Trophoblast cell (in vitro differentiated cells and primary cell): ENCODE measurements at regions not wholly inside any gene's neighbourhood (a gene's known extent, or its start where the extent isn't known, plus 50 kb on each side); places are given as distances from the start of the nearest gene placed in this dataset.

Experiments
- DNase-seq, 2 donors: peaks; one replicate each; pipeline ENCODE4 v3.0.0-alpha.2; 2016
- H2AFZ ChIP-seq: 2 replicates; pipeline ENCODE4 v1.6.1; 2013; ENCODE audit warnings: low read length, moderate library complexity, mild to moderate bottlenecking; ENCODE audit not compliant: insufficient read depth, poor library complexity
- H2AK5ac ChIP-seq: 2 replicates; pipeline ENCODE4 v1.6.1; 2013; ENCODE audit warnings: mild to moderate bottlenecking, low read length
- H2BK120ac ChIP-seq: 2 replicates; pipeline ENCODE4 v1.6.1; 2013; ENCODE audit warnings: low read length, mild to moderate bottlenecking, moderate library complexity; ENCODE audit not compliant: insufficient read depth, poor library complexity
- H2BK12ac ChIP-seq: 2 replicates; pipeline ENCODE4 v1.6.1; 2013; ENCODE audit warnings: mild to moderate bottlenecking, low read length, moderate library complexity
- H2BK5ac ChIP-seq: 2 replicates; pipeline ENCODE4 v1.6.1; 2013; ENCODE audit warnings: low read length, low read depth, moderate library complexity, mild to moderate bottlenecking; ENCODE audit not compliant: poor library complexity
- H3K14ac ChIP-seq: 2 replicates; pipeline ENCODE4 v1.6.1; 2013; ENCODE audit warnings: mild to moderate bottlenecking, low read length
- H3K18ac ChIP-seq: 2 replicates; pipeline ENCODE4 v1.6.1; 2013; ENCODE audit warnings: mild to moderate bottlenecking, low read length
- H3K23ac ChIP-seq: 2 replicates; pipeline ENCODE4 v1.6.1; 2013; ENCODE audit warnings: low read length
- H3K27ac ChIP-seq: 2 replicates; pipeline ENCODE4 v1.5.1; 2013; ENCODE audit warnings: low read depth, mild to moderate bottlenecking, inconsistent platforms, low read length, moderate library complexity
- H3K27me3 ChIP-seq: 2 replicates; pipeline ENCODE4 v1.6.1; 2013; ENCODE audit warnings: inconsistent platforms, mild to moderate bottlenecking, low read length, moderate library complexity; ENCODE audit not compliant: insufficient read depth
- H3K36me3 ChIP-seq, 2 experiments: 1 replicate in 1 of 2; 2 replicates in 1 of 2; pipeline ENCODE4 v1.6.1; 2013; ENCODE audit warnings: low read length in 2 of 2, mild to moderate bottlenecking in 2 of 2, moderate library complexity in 1 of 2; ENCODE audit not compliant: insufficient read depth in 2 of 2, control insufficient read depth in 1 of 2
- H3K4ac ChIP-seq: 2 replicates; pipeline ENCODE4 v1.6.1; 2013; ENCODE audit warnings: low read depth, mild to moderate bottlenecking, low read length, moderate library complexity
- H3K4me1 ChIP-seq, 2 experiments: 1 replicate in 1 of 2; 2 replicates in 1 of 2; pipeline ENCODE4 v1.6.1; 2013; ENCODE audit warnings: low read length in 2 of 2, mild to moderate bottlenecking in 2 of 2, moderate library complexity in 1 of 2; ENCODE audit not compliant: insufficient read depth in 2 of 2, control insufficient read depth in 1 of 2
- H3K4me2 ChIP-seq: 2 replicates; pipeline ENCODE4 v1.6.1; 2013; ENCODE audit warnings: inconsistent platforms, mild to moderate bottlenecking, low read length, moderate library complexity
- H3K4me3 ChIP-seq: 2 replicates; pipeline ENCODE4 v1.5.1; 2013; ENCODE audit warnings: mild to moderate bottlenecking, low read depth, low read length, inconsistent platforms
- H3K79me1 ChIP-seq: one replicate; pipeline ENCODE4 v1.6.1; 2013; ENCODE audit warnings: low read length
- H3K79me2 ChIP-seq: 2 replicates; pipeline ENCODE4 v1.6.1; 2013; ENCODE audit warnings: low read length, mild to moderate bottlenecking; ENCODE audit not compliant: control insufficient read depth, insufficient read depth, poor library complexity
- H3K9ac ChIP-seq: 2 replicates; pipeline ENCODE4 v1.6.1; 2013; ENCODE audit warnings: mild to moderate bottlenecking, low read length
- H3K9me3 ChIP-seq: 2 replicates; pipeline ENCODE4 v1.6.1; 2013; ENCODE audit warnings: low read depth, mild to moderate bottlenecking, control low read depth, inconsistent platforms, low read length; ENCODE audit not compliant: insufficient read depth
- H4K12ac ChIP-seq: 2 replicates; pipeline ENCODE4 v1.6.1; 2013; ENCODE audit warnings: low read depth, mild to moderate bottlenecking, low read length, moderate library complexity
- H4K8ac ChIP-seq: 2 replicates; pipeline ENCODE4 v1.6.1; 2013; ENCODE audit warnings: low read depth, mild to moderate bottlenecking, low read length, moderate library complexity
- H4K91ac ChIP-seq: one replicate; pipeline ENCODE4 v1.6.1; 2013; ENCODE audit warnings: low read depth, mild to moderate bottlenecking, low read length, moderate library complexity
- WGBS: extraction: QIAGEN DNeasy Blood & Tissue Kit; methylation state at CpG from one replicate; pipeline ENCODE4 v1.1.7; 2013; ENCODE audit warnings: missing lambda C conversion rate; ENCODE audit not compliant: insufficient read length, insufficient coverage; ENCODE audit errors: extremely low coverage; 5-methylcytosine and 5-hydroxymethylcytosine counted together

DNA sequence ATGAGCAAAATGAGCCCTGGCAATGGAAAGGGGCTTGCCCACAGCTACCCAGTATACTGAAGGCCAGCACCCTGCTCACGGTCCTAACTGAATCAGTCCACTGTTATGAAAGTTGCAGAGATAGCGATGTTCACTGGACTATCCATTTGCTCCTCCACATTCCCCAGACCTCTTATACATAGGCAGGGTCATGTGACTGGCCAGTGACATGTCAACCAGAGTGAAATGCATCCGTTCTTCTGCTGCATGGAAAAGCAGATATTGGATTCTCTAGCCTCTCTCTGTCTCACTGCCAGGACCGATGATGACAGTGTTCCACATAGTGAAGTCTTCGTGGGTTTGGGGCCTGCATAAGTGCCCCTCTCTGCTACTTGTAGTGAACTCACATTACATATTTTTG lies 503.4 kb downstream of the RPS24 start:
- H3K4ac ChIP-seq, result no peak overlapping the region

DNA sequence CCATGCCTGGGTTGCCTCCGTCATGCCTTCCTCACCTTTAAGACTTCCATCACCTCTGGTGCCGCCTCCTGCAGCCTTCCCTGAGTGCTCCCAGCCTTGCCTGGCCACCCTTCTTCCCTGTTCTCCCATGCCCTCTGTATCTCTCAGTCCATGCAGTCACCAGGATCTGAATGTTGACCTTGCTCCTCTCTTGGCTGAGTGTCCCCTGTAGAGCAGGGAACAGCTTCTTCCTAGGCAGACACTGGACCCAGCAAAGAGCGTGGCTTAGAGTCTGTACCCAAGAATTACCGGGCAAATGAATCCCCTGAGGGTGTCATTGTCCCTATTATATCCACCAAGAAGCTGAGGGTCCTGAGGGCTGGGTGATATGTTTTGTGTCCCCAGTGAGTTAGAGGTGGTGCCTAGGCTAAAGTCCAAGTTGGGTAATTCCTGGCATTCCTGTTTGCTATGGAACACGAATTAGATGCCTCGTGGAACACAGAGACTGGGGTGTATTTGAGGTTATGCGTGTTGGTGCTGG lies 505.6 kb downstream of the RPS24 start:
- no peak overlapping the region for H2AFZ ChIP-seq
- H3K27me3 ChIP-seq, result no peaks in the 10 kb centered on the region
- no peaks in the 10 kb centered on the region for H3K79me2 ChIP-seq
- no peaks in the 10 kb centered on the region for H3K79me1 ChIP-seq
- no peak overlapping the region for H4K91ac ChIP-seq
- no peak overlapping the region for H3K14ac ChIP-seq
- H3K4me2 ChIP-seq, result no peak overlapping the region
- no peak overlapping the region for H2BK120ac ChIP-seq
- no peaks in the 10 kb centered on the region for H3K36me3 ChIP-seq
- peaks cover 3 to 5% of the 10 kb centered on the region in 2 experiments for H3K4me1 ChIP-seq
- no peak overlapping the region for H4K8ac ChIP-seq
- WGBS, result no CpG with 5 or more reads among the region's 7 CpGs
- H4K12ac ChIP-seq, result no peak overlapping the region
- H3K23ac ChIP-seq, result no peak overlapping the region
- no peak overlapping the region for H3K4ac ChIP-seq
- no peak overlapping the region for H3K4me3 ChIP-seq
- H2BK5ac ChIP-seq, result no peak overlapping the region
- no peak for DNase-seq
- no peak overlapping the region for H3K27ac ChIP-seq
- H3K18ac ChIP-seq, result no peak overlapping the region
- H3K9ac ChIP-seq, result no peak overlapping the region
- no peaks in the 10 kb centered on the region for H3K9me3 ChIP-seq
- H2BK12ac ChIP-seq, result no peak overlapping the region
- H2AK5ac ChIP-seq, result no peak overlapping the region

More for the DNA sequence above, 503.4 kb downstream of the RPS24 start:
- no peak overlapping the region for H4K91ac ChIP-seq
- H3K27ac ChIP-seq, result no peak overlapping the region
- no peak overlapping the region for H3K14ac ChIP-seq
- H4K8ac ChIP-seq, result no peak overlapping the region
- no peak overlapping the region for H4K12ac ChIP-seq
- H3K4me1 ChIP-seq, result no peaks in the 10 kb centered on the region
- no peaks in the 10 kb centered on the region for H3K9me3 ChIP-seq
- H2AFZ ChIP-seq, result no peak overlapping the region
- no peaks in the 10 kb centered on the region for H3K79me1 ChIP-seq
- no peaks in the 10 kb centered on the region for H3K79me2 ChIP-seq
- H3K36me3 ChIP-seq, result no peaks in the 10 kb centered on the region
- no peak overlapping the region for H2BK5ac ChIP-seq
- H3K23ac ChIP-seq, result no peak overlapping the region
- no peak overlapping the region for H2AK5ac ChIP-seq
- H3K4me3 ChIP-seq, result no peak overlapping the region
- no peaks in the 10 kb centered on the region for H3K27me3 ChIP-seq
- no peak overlapping the region for H3K9ac ChIP-seq
- no peak overlapping the region for H2BK120ac ChIP-seq
- DNase-seq, result no peak
- H3K18ac ChIP-seq, result no peak overlapping the region
- no peak overlapping the region for H2BK12ac ChIP-seq
- no peak overlapping the region for H3K4me2 ChIP-seq
- no CpG with 5 or more reads among the region's 5 CpGs for WGBS

DNA sequence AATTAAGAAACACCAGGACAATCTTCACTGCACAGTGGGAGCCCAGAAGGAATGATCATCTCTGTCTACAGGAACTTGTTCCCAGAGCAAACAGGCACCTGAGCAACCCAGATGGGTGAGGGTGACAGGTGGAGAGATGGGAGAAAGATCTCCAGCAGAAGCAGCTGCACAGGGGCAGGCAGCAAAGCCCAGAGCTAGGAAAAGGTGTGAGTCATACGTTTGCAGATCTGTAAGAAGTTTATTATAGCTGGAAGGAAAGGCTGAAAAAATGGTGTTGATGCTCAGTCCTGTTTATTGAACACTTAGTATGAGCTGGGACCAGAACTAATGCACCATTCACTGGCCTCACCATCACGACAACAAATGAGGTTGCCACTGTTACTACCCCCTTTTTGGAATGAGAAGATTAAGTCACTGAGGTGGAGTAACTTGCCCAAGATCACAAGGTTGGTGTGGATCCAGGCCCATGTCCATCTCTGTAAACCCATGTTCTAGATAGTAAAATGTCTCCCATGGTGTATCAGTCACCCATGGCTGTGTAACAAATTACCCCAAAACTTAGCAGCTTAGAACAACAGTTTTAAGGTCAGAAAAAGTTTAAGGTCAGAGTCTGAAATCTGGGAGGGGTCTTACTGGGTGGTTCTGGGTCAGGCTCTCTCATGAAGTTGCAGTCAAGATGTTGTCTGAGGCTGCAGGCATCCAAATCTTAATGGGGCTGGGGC lies 506.9 kb downstream of the RPS24 start:
- Histone ChIP-seq H3K4ac (no peak overlapping the region), H2AK5ac (no peak overlapping the region), H3K27me3 (no peaks in the 10 kb centered on the region), H2BK12ac (no peak overlapping the region), H3K14ac (no peak overlapping the region), H3K4me3 (no peak overlapping the region), H3K9me3 (no peaks in the 10 kb centered on the region), H2BK5ac (no peak overlapping the region), H2BK120ac (no peak overlapping the region), H3K27ac (no peak overlapping the region), H3K4me2 (no peak overlapping the region), H3K79me2 (no peaks in the 10 kb centered on the region), H2AFZ (no peak overlapping the region), H3K18ac (no peak overlapping the region), H3K23ac (no peak overlapping the region), H3K9ac (no peak overlapping the region), H4K91ac (no peak overlapping the region), H3K79me1 (no peaks in the 10 kb centered on the region), H3K4me1 (peaks cover 3 to 5% of the 10 kb centered on the region in 2 experiments), H4K8ac (no peak overlapping the region), H4K12ac (no peak overlapping the region), H3K36me3 (no peaks in the 10 kb centered on the region)
- DNase-seq, result no peak
- WGBS, result no CpG with 5 or more reads among the region's 2 CpGs

DNA sequence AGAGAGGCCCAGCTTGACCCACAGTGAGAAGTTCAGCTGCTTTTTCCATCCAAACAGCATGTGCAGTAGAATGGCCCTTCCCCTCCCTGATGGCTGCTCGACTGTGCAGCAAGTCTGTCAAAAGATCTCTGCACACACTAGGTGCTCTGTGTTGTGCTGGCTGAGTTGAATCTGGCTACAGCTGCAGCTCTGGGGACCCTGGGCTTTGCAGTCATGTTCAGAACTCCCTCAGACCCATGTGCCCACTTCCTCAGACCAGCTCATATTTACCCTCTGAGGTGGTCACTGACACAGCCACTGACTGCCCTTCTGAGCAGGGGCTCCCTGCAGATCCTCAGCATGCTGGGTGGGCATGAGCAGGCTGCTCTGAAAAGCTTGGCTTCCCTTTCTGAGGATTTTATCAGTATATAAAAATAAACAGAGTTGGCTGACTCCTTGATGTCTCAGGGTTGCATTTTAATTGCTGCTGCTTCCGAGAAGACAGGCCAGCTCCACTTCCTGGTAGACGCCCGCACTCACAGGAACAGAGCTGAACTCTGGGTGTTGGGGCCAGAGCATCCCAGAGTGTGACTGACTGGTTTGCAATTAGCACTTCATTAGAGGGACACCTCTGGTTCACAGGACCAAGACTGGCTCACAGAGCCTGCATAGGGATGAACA lies 507.9 kb downstream of the RPS24 start:
- Histone ChIP-seq H2BK120ac (no peak overlapping the region), H3K14ac (no peak overlapping the region), H2AFZ (no peak overlapping the region), H4K12ac (no peak overlapping the region), H3K27me3 (no peaks in the 10 kb centered on the region), H3K9ac (no peak overlapping the region), H3K4me1 (peaks cover 3 to 5% of the 10 kb centered on the region in 2 experiments), H3K79me2 (no peaks in the 10 kb centered on the region), H3K79me1 (no peaks in the 10 kb centered on the region), H3K23ac (no peak overlapping the region), H3K4me2 (no peak overlapping the region), H3K27ac (no peak overlapping the region), H2BK12ac (no peak overlapping the region), H3K18ac (no peak overlapping the region), H2AK5ac (no peak overlapping the region), H4K91ac (no peak overlapping the region), H3K36me3 (no peaks in the 10 kb centered on the region), H2BK5ac (no peak overlapping the region), H3K4me3 (no peak overlapping the region), H4K8ac (no peak overlapping the region), H3K9me3 (no peaks in the 10 kb centered on the region), H3K4ac (no peak overlapping the region)
- WGBS, result no CpG with 5 or more reads among the region's 4 CpGs
- no peak for DNase-seq
